VCaP (cell line): ENCODE measurements at regions not wholly inside any gene's neighbourhood (a gene's known extent, or its start where the extent isn't known, plus 50 kb on each side); places are given as distances from the start of the nearest gene placed in this dataset.

Source experiments
- H3K27ac ChIP-seq: fragments of 450-650 bp; 2 replicates; pipeline ENCODE4 v1.5.1; 2017
- CTCF ChIP-seq: fragments of 450-650 bp; conservative IDR thresholded peaks from 2 replicates; pipeline ENCODE4 v1.5.1; 2017; ENCODE audit warnings: mild to moderate bottlenecking, moderate library complexity

GRCh38 chr1:83637586-83637985, 361.3 kb downstream of the TTLL7 start:
- no peak for TF ChIP-seq CTCF

GRCh38 chr1:83637009-83637408, 361.9 kb downstream of the TTLL7 start:
- H3K27ac ChIP-seq, result no peak overlapping the region
- TF ChIP-seq CTCF, result no peak

More at GRCh38 chr1:83637586-83637985, 361.3 kb downstream of the TTLL7 start:
- no peak overlapping the region for H3K27ac ChIP-seq

GRCh38 chr1:83632906-83633305, 366.0 kb downstream of the TTLL7 start:
- H3K27ac ChIP-seq, result no peak overlapping the region
- TF ChIP-seq CTCF, result no peak

GRCh38 chr1:83631851-83632250, 367.1 kb downstream of the TTLL7 start:
- no peak overlapping the region for H3K27ac ChIP-seq
- no peak for TF ChIP-seq CTCF

- H3K27ac ChIP-seq, result peak overlapping the region; percentile 20; the same call in 1 of the 2 replicates
- no peak for TF ChIP-seq CTCF
Observed at GRCh38 chr1:83627045-83627444, 371.9 kb downstream of the TTLL7 start.

- no peak for TF ChIP-seq CTCF
- H3K27ac ChIP-seq, result peak overlapping the region; percentile 20; the same call in 1 of the 2 replicates
Observed at GRCh38 chr1:83626603-83627002, 372.3 kb downstream of the TTLL7 start.

GRCh38 chr1:83625646-83626045, 373.3 kb downstream of the TTLL7 start:
- no peak for TF ChIP-seq CTCF
- H3K27ac ChIP-seq, result no peak overlapping the region

GRCh38 chr1:83620016-83620415, 378.9 kb downstream of the TTLL7 start:
- no peak overlapping the region for H3K27ac ChIP-seq
- TF ChIP-seq CTCF, result no peak
